HG03095 (cell line): ENCODE measurements at regions not wholly inside any gene's neighbourhood (a gene's known extent, or its start where the extent isn't known, plus 50 kb on each side); places are given as distances from the start of the nearest gene placed in this dataset.
"Not testable (repeated sequence)": the region's sequence is repeated elsewhere in the genome, so short reads cannot be mapped to it uniquely, and the experiment has no call there.

Experiments used
- ATAC-seq: cut with Tn5 transposase; IDR thresholded peaks from one replicate; pipeline ENCODE4 v1.9.1; 2021; ENCODE audit warnings: moderate library complexity; ENCODE audit not compliant: unreplicated experiment

DNA sequence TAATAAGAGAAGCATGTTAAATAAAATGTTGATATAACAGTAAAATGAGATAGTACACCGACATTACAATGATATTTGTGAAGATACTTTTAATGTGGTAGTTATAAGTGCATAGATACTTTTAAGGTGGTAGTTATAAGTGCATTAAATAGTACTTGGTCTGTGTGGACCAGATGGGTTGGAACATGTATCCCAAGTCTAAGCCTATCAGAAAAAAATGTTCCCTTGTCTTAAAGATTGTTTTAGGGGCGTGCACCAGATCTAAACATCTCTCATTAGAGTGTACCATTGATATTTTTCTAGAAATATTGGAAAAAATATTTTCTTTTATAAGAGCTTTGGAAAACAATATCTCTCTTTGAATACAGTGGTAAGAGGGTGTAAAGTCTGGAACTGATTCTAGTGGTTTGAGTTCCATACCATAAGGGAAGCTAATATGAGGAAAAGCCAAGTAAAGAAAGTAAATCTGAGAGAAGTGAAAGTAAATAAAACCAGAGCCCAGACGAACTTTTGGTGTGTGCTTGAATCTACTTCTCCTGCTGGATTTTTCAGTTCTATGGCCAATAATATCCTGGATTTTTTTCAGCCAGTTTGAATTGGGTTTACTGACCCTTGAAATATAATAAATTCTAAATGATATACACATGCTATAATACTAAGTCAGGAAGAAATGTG is 175.3 kb downstream of the MBL2 start:
- no peak for ATAC-seq

DNA sequence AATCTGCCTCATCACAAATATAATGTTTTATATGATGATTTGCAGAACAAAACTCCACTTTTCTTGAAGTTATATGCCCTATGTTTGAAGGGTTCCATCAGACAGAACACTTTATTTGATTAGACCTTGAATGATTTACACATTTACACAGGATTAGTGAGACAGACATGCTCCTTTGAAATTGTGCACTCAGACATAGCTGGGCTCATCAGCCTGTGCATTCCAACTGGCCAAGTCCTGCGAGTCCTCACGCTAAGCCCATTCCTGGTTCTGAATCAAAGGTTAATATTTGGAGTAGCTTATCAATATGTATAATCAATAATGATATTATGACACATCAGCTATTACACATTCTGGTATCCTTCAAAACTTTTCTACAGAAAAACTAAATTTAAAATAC is 173.6 kb downstream of the MBL2 start:
- ATAC-seq = no peak

DNA sequence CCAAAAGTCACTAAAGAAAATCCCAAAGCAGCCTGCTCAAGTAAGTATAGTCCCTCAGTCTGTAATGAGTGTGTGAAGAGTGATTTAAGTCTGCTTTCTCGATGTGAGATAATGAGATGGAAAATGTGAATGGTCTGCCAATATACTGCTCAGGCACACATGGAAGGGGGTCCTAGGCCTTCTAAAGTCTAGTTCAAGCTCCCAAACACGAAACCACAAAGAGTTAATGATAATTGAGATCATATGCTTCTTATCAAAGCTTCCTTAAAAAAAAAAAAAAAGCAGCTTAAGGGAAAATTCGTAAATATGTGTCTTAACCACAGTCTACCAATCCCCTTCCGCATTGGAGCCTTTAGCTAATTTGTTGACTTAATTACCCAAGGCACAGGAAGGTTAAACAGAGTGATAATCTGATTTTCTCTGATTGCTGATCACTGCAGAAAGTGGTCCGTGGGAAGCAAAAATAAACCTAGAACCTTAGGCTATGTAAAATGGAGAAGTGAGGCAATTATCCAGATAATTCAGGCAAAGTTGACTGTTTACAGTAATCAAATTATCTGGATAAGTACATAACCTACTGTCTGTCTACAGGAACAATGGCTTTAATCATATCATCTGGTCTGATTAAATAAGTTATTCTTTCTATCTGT is 172.9 kb downstream of the MBL2 start:
- ATAC-seq = no peak

DNA sequence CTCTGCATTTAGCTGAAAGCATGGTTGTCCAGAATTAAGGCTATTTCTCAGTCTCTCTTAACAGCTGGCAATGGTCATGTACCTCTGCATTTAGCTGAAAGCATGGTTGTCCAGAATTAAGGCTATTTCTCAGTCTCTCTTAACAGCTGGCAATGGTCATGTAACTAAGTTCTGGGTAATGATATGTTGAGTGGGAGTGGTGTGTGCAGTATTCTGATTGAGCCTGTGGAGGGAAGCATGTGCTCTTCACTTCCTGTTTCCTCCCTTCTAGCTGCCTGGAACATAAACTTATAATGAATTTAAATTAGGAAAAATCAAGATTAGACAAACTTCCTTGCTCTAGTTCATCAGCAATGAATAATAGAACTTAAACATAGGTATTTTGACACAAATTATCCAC is 168.5 kb downstream of the MBL2 start:
- ATAC-seq = not testable (repeated sequence)

DNA sequence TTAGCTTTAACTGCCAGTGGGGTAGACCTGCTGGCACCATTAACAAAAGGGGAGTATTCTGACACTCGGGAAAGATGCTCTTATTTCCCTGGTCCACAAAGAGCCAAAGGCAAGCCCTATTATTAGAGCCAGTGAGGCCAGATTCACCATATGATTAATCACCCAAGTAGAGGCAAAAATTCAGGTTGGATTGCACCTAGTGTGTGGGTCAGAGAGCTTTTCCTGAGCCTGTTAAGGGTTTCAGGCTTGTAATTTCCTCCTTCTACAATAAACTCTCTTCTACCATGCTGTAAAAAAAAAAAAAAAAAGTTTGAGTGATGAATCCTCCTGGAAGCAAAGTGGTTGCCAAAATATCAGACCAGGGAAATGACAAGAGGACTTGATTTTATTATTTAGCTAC is 163.5 kb downstream of the MBL2 start:
- ATAC-seq = no peak

DNA sequence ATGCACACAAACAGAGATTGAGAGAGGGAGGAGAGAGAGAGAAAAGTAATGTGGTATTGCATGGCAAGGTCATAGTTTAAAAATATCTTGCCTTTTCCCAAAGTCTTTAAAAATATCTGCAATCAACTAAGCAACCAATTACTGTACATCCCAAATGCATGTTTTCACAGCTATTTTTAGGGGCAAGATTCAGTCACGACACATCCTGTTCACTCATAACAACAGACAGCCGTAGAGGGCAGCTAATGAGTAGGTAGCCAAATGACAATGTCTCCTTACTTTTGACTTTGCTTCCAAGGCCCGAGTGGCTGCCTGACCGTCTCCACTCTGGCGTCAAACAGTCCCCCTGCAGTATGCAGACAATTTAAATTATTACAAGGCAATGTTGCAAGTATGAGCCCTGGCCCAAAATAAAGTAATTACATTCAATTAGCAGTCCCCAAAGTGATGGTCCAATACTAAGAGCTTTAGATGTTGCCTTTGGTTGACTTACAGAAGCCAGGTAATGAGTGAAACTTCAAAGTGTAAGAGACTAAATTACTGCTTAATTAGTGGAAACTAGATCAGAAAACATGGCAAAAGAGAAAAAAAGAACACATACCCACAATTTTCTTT is 162.9 kb downstream of the MBL2 start:
- no peak for ATAC-seq

DNA sequence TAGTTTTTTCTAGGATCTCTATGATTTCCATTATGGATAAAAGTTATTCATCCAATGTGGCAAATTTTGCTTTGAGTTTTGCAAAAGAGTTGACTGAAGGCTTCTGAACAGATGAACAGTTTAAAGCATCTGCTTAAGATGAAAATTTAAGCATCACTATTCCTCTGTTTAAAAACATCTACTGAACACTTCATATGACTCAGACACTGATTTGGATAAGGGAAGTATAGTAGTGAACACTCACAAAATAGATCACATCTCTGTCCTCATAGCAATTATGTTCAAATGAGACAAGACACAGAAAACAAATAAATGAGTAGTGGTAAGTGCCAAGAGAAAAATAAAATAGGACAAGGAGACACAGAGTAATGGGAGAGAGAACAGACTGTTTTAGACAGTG is 157.3 kb downstream of the MBL2 start:
- ATAC-seq = no peak

DNA sequence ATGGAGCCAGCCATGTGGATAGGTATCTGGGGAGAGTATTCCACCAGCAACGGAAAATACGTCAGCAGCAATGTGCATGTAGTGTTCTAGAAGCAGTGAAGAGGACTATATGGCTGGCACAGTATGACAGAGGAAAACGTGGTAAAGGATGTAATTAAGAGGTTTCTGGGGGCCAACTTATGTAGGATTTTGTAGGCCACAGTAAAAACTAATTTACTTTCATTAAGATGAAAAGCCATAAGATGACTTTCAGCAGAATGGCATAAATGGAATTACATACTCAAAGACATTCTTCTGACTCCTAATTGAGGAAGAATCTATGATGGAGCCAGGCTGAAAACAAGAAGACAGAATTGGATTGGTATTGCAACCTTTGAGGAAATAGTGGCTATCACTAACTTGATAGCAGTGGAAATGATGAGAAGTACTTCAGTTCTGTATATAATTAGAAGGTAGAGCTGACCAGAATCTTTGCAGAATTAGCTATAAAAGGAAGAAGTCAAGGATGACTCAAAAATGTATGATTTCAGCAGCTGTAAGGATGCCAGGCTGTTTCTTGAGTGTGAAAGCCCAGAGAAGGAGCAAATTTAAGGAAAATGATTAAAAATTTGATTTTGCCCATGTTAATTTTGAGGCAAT is 156.7 kb downstream of the MBL2 start:
- no peak for ATAC-seq

DNA sequence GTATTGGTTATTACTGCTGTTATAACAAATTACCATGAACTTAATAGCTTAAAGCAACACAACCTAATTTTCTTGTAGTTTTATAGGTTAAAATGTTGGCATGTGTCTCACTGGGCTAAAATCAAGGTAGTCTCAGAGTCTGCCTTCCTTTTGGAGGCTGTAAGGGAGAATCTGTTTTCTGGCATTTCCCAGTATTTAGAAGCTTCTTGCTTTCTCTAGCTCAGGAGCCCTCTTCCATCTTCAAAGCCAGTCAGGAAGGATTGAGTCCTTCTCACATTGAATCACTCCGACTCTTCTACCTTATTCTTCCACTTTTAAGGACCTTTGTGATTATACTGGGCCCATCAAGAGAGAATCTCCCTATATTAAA is 156.2 kb downstream of the MBL2 start:
- ATAC-seq = no peak

DNA sequence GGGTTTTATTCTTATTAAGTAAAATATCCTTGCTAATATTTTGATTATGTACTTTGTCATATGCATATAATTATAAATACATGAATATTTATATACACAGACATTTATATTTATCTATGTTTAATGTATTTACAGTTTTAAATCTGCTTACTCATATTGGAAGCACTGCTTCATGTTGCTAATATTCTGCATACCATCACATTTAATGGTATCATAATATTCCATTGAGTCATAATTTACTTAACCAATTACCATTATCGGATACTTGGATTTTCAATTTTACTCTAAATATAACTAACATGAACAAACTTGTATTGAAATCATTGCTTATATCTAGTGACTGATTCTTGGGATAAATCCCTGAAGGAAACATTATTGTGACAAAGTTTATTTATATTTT is 155.2 kb downstream of the MBL2 start:
- no peak for ATAC-seq

DNA sequence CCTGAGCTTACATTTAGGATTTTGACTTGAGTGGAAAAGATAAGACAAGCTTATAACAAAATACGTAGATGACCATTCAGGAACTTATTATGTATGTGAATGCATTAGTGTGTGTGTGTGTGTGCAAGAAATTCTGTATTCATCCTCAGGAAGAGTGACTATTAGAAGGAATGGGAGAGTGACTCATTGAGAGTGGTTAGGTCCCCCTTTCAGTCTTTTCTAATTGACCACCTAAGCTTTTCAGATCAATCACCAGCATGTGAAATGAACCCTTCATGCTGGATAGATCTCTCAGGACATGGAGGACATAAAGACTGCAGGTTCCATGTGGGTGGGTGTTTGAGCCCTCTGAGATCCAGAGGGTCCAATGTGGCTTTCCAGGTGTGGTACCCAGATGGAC is 153.5 kb downstream of the MBL2 start:
- no peak for ATAC-seq

DNA sequence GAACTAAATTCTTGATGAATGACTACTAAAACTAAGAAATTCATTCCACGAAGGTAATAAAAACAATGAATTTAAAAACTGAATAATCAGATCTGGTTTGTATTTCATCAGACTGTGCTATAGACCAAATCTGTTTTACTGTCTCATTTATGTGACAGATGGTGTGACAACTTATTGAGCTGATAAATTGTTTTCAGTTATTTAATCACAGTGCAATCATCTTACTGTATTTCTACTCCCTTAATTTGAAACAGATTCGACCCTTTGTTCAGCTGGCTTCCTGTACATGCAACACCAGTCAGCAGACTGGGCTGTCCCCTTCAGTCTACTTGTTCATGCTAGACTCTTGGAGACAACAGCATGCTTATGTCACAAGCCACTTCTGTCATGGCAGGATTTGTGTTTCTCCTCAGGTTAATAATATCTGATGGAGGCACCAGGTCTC is 150.9 kb downstream of the MBL2 start:
- ATAC-seq = no peak

DNA sequence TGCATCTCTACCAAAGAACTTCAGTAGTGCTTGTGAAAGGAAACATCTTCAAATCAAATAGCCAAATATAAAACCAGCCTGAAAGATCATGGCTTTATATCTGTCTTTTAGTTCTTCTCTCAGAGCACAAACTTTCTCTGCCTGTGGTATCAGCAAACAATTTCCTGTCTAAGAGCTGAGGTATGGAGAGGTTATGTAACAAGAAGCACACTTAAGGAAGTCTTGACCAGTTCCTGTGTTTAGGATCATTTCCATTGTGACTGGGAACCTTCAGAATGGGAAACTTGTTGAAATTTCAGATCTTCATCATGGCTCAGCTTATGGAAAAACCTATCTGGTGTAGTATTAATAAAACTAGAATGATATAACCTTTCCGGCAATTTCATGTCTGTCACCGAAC is 148.8 kb downstream of the MBL2 start:
- no peak for ATAC-seq

DNA sequence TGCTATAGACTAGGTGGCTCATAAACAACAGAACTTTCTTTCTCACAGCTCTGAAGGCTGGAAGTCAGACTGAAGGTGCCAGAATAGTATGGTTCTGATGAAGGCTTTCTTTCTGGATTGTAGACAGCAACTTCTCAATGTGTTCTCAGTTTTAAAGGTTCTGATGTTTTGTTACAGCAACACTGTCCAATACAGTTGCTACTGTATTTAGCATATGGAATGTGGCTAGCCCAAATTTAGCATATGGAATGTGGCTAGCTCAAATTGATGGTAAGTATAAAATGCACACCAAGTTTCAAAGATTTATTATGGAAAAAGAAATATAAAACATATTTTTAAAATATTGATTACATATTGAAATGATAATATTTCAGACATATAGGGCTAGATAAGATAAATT is 145.3 kb downstream of the MBL2 start:
- ATAC-seq = no peak

DNA sequence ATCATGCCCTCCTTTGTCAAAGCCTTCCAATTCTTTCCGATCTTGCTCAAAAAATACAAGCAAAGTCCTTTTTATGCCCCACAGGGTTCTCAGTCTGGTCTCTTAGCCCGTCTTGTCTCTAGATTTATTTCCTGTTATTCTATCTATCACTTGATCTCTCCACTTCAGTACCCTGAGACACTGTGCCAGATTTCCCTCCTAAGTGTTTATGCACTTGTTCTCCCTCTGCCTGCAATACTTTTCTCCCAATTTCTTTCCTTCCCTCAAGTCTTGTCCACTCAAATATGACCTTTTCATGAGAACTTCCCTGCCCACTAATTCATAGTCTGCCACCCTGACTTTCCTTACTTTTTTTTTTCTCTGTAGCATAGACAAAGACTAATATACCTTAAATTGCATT is 141.4 kb downstream of the MBL2 start:
- no peak for ATAC-seq

DNA sequence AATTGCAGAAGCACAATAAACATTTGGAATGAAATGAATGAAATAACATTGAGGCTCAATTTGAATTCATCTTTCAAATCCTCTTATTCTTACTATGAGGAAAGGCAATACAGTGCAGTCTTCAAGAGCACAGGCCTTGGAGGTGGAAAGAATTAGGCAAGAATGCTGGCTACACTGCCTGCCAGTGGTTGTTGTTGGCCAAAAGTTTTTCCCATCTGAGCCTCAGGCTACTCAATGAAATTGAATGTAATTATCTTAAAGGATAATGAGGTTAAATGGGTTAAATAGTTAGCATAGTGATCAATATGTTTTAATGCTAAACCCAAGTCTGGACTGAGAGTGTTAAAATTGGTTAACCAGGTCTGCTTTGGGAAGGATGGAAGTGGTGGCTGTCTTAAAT is 140.9 kb downstream of the MBL2 start:
- no peak for ATAC-seq

DNA sequence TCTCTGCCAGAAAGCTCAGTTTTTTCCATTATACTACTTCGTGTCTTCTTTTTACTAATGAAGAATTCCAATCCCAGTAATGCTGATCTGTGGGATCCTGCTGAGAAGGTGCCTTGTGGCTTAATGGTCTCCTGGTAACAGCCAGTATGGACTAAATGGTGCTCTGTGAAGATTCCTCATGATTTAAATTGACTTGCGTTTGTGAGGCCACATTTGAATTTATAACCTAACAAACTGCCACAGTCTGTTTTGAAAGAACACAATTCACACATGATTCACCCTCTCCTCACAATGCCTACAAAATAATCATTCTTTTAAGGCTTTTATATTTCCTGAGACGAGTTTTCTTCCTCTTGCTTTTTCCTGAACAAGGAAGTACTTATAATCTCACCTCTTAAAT is 140.0 kb downstream of the MBL2 start:
- no peak for ATAC-seq

DNA sequence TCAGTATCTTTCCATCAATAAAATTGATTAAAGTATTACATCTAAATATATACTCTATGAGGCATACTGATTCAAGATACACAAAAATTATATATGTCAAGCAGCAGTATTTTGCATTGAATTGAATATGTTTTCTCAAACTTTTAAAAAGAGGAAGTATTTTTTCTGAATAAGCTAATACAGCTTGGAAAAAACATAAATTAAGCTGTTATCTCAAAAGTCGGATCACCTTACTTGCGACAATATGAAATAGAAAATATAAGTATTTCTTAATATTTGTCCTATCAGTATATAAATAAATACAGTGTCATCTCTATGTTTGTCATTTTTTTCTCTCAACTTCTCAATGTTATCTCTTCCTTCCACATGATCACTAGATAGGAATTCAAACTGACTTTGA is 139.3 kb downstream of the MBL2 start:
- no peak for ATAC-seq

DNA sequence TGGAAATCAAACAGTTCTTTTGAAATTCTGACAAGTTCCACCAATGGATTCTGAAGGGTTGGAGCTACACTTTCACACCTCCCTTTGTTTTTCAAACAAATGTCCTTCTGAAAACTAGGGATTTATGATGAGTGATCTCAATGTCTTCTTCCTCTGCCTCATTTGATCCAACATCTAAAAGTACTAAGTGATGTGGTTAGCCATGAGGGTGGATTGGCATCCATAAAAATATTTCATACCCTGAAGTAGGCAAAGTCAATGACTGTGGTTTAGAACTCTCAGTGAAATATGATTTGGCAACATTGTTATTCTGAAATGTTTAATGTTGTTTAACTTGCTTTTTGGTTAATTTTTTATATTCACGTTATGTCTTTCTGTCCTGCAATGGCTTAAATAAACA is 136.9 kb downstream of the MBL2 start:
- ATAC-seq = no peak

DNA sequence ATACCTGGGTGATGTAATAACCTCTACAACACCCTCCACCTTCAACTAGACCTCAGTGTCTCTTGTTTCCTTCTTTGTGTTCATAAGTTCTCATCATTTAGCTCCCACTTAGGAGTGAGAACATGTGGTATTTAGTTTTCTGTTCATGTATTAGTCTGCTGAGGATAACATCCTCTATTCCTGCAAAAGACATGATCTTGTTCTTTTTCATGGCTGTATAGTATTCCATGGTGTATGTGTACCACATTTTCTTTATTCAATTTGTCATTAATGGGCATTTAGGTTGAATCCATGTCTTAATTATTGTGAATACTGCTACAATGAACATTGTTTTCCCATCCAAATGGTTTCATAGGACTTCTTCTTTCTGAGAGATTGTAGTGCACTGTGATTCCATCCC is 135.7 kb downstream of the MBL2 start:
- ATAC-seq = no peak

DNA sequence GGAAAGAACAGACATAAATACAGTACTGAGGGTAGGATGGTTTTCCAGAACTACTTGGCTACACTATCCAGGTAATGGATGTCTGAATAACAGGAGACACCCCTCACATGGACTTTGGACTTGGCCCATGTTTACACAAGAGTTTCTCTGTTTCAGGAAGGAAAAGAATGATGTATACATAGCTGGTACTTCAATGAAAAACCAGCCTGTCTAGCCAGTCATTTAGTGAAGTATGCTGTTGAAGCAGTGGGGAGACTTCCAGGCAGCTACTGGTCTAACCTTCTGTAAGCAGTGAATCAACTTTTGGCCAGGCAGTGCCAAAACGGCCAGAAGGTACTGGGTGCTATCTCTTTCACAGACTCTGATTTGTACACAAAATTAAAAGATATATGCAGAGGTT is 135.0 kb downstream of the MBL2 start:
- no peak for ATAC-seq

DNA sequence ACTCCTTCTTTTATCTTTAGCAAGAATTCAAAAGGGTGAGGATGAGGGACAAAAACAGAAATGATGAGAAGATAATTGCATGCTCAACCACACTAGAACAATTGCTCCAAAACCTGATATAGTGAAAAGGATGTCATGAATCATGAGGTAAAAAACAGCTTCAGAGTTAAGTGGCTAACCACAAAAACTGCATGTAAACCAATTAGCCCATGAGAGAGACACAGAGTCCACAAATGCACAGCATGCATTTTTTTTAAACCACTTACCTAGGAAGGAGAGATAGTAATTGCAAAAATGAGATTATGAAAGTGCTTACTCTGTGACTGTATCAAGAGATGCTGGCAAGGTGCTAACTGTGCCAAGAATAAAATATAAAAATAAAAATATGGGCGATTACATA is 132.9 kb downstream of the MBL2 start:
- no peak for ATAC-seq
